ENCODE measurements at regions not wholly inside any gene's neighbourhood (a gene's known extent, or its start where the extent isn't known, plus 50 kb on each side); places are given as distances from the start of the nearest gene placed in this dataset.

DNA sequence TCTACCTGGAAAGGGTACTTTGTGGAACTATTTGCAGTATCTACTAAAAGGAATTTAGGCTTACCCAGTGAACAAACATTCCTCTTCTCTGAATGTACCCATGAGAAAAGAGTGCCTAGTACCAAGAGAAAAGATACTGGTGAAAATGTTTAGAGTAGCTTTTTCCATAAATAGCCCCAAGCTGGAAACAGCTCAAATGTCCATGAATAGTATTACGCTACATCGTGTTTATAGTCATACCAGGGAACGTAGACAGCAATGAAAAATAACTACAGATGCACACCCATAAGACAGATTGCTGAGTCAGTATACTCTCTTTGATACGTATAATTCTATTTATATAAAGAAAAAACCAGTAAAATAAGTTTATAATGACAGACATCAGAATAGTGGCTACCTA, 285.9 kb downstream of the KLF6 start:
- no peaks in the 10 kb centered on the region for H3F3A ChIP-seq (ENCODE audit: control insufficient read depth, insufficient read depth)
- H3K4me2 ChIP-seq (ENCODE audit: low read length), result no peak overlapping the region
- no peaks in the 10 kb centered on the region for H3K27me3 ChIP-seq (ENCODE audit: control insufficient read depth, low read length)
- no peak overlapping the region for H3K4me3 ChIP-seq (ENCODE audit: low read length)
- H3K9me2 ChIP-seq (replicated peaks; ENCODE audit: control insufficient read depth, low read length), result no peaks in the 10 kb centered on the region
- H4K20me1 ChIP-seq (ENCODE audit: control insufficient read depth, insufficient read depth, low read depth, low read length), result no peaks in the 10 kb centered on the region
- H3K27ac ChIP-seq (ENCODE audit: low read depth, low read length), result no peak overlapping the region
- no peaks in the 10 kb centered on the region for H3K4me1 ChIP-seq (ENCODE audit: control insufficient read depth, low read length)
- no peaks in the 10 kb centered on the region for H3K36me3 ChIP-seq (ENCODE audit: control insufficient read depth, low read length)
- H3K79me2 ChIP-seq (ENCODE audit: control insufficient read depth, low read length), result no peaks in the 10 kb centered on the region
- TF ChIP-seq EZH2phosphoT487 (IDR thresholded peaks at IDR 0.05; ENCODE audit: borderline replicate concordance, low read length), result no peak
- TF ChIP-seq, protein P1, sequence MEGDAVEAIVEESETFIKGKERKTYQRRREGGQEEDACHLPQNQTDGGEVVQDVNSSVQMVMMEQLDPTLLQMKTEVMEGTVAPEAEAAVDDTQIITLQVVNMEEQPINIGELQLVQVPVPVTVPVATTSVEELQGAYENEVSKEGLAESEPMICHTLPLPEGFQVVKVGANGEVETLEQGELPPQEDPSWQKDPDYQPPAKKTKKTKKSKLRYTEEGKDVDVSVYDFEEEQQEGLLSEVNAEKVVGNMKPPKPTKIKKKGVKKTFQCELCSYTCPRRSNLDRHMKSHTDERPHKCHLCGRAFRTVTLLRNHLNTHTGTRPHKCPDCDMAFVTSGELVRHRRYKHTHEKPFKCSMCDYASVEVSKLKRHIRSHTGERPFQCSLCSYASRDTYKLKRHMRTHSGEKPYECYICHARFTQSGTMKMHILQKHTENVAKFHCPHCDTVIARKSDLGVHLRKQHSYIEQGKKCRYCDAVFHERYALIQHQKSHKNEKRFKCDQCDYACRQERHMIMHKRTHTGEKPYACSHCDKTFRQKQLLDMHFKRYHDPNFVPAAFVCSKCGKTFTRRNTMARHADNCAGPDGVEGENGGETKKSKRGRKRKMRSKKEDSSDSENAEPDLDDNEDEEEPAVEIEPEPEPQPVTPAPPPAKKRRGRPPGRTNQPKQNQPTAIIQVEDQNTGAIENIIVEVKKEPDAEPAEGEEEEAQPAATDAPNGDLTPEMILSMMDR (IDR thresholded peaks at IDR 0.05; ENCODE audit: low read depth, low read length, poor library complexity, severe bottlenecking), result no peak
- no peaks in the 10 kb centered on the region for H3K9me3 ChIP-seq (ENCODE audit: control insufficient read depth, insufficient read depth, low read length)

DNA sequence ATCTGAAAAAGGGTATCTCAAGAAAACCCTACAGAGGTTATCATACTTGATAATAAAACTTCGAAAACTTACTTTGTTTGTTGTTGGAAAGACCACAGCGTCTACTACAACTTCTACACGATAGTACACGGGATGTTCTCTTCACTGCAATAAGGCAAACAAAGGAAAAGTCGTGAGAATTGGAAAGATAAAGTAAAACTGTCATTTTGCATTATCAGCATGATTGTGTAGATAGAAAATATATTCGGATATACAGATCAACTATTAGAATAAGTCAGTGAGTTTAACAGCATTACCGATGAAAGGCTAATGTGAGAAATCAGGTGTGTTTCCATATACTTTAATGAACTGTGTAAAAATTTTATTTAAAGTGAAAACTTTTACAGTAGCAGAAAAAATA, 287.4 kb downstream of the KLF6 start:
- Histone ChIP-seq H3K9me3 (ENCODE audit: control insufficient read depth, insufficient read depth, low read length) (no peaks in the 10 kb centered on the region), H4K20me1 (ENCODE audit: control insufficient read depth, insufficient read depth, low read depth, low read length) (no peaks in the 10 kb centered on the region), H3K27me3 (ENCODE audit: control insufficient read depth, low read length) (no peaks in the 10 kb centered on the region), H3K4me2 (ENCODE audit: low read length) (no peak overlapping the region), H3K4me3 (ENCODE audit: low read length) (no peak overlapping the region), H3K4me1 (ENCODE audit: control insufficient read depth, low read length) (no peaks in the 10 kb centered on the region), H3F3A (ENCODE audit: control insufficient read depth, insufficient read depth) (no peaks in the 10 kb centered on the region), H3K27ac (ENCODE audit: low read depth, low read length) (no peak overlapping the region), H3K79me2 (ENCODE audit: control insufficient read depth, low read length) (no peaks in the 10 kb centered on the region), H3K9me2 (replicated peaks; ENCODE audit: control insufficient read depth, low read length) (no peaks in the 10 kb centered on the region), H3K36me3 (ENCODE audit: control insufficient read depth, low read length) (no peaks in the 10 kb centered on the region)
- no peak for TF ChIP-seq EZH2phosphoT487 (IDR thresholded peaks at IDR 0.05; ENCODE audit: borderline replicate concordance, low read length)
- TF ChIP-seq, protein P1 (IDR thresholded peaks at IDR 0.05; ENCODE audit: low read depth, low read length, poor library complexity, severe bottlenecking), result no peak

DNA sequence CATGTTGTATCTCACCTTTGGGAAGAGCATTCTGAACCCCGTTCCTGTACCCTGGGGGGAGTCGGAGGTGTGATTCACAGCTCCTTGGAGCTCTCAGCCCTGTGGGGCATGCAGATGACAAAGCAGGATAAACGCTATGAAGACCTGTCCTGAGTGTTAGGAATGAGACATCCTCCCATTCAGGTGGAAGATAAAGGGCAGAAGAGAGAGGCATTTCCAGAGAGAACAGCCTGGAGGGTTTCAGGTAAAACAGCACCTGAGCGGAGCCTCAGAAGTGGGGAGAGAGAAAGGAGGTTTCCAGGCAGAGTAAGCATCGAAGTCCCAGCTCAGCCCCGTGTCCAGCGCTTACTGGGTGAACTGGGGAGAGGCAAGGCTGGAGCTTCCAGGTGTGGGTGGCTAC, 288.9 kb downstream of the KLF6 start:
- no peaks in the 10 kb centered on the region for H3K79me2 ChIP-seq (ENCODE audit: control insufficient read depth, low read length)
- TF ChIP-seq, protein P1 (IDR thresholded peaks at IDR 0.05; ENCODE audit: low read depth, low read length, poor library complexity, severe bottlenecking), result no peak
- no peak for TF ChIP-seq EZH2phosphoT487 (IDR thresholded peaks at IDR 0.05; ENCODE audit: borderline replicate concordance, low read length)
- H3K4me1 ChIP-seq (ENCODE audit: control insufficient read depth, low read length), result no peaks in the 10 kb centered on the region
- H4K20me1 ChIP-seq (ENCODE audit: control insufficient read depth, insufficient read depth, low read depth, low read length), result no peaks in the 10 kb centered on the region
- no peak overlapping the region for H3K4me2 ChIP-seq (ENCODE audit: low read length)
- no peak overlapping the region for H3K4me3 ChIP-seq (ENCODE audit: low read length)
- no peaks in the 10 kb centered on the region for H3K27me3 ChIP-seq (ENCODE audit: control insufficient read depth, low read length)
- H3F3A ChIP-seq (ENCODE audit: control insufficient read depth, insufficient read depth), result no peaks in the 10 kb centered on the region
- H3K27ac ChIP-seq (ENCODE audit: low read depth, low read length), result no peak overlapping the region
- no peaks in the 10 kb centered on the region for H3K9me3 ChIP-seq (ENCODE audit: control insufficient read depth, insufficient read depth, low read length)
- H3K9me2 ChIP-seq (replicated peaks; ENCODE audit: control insufficient read depth, low read length), result no peaks in the 10 kb centered on the region
- H3K36me3 ChIP-seq (ENCODE audit: control insufficient read depth, low read length), result no peaks in the 10 kb centered on the region

DNA sequence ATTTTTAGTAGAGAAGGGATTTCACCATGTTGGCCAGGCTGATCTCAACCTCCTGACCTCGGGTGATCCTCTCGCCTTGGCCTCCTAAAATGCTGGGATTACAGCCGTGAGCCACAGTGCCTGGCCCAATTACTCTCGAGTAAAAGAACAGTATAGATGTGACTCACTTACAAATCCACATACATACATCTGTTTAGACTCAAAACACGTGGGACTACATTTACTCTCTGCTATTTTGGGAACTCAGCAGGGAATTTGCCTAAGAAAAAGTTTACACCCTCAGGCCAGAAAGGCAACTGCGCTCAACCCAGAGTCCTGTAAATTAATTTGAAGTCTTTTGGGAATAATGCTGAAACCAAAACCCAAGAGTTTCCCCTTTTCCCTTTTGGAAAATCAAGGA, 289.7 kb downstream of the KLF6 start:
- no peak overlapping the region for H3K27ac ChIP-seq (ENCODE audit: low read depth, low read length)
- no peak for TF ChIP-seq EZH2phosphoT487 (IDR thresholded peaks at IDR 0.05; ENCODE audit: borderline replicate concordance, low read length)
- TF ChIP-seq, protein P1 (IDR thresholded peaks at IDR 0.05; ENCODE audit: low read depth, low read length, poor library complexity, severe bottlenecking), result no peak
- H3K9me3 ChIP-seq (ENCODE audit: control insufficient read depth, insufficient read depth, low read length), result no peaks in the 10 kb centered on the region
- H3K4me3 ChIP-seq (ENCODE audit: low read length), result no peak overlapping the region
- H4K20me1 ChIP-seq (ENCODE audit: control insufficient read depth, insufficient read depth, low read depth, low read length), result no peaks in the 10 kb centered on the region
- no peaks in the 10 kb centered on the region for H3K4me1 ChIP-seq (ENCODE audit: control insufficient read depth, low read length)
- no peaks in the 10 kb centered on the region for H3K36me3 ChIP-seq (ENCODE audit: control insufficient read depth, low read length)
- H3F3A ChIP-seq (ENCODE audit: control insufficient read depth, insufficient read depth), result no peaks in the 10 kb centered on the region
- no peaks in the 10 kb centered on the region for H3K9me2 ChIP-seq (replicated peaks; ENCODE audit: control insufficient read depth, low read length)
- H3K27me3 ChIP-seq (ENCODE audit: control insufficient read depth, low read length), result no peaks in the 10 kb centered on the region
- H3K79me2 ChIP-seq (ENCODE audit: control insufficient read depth, low read length), result no peaks in the 10 kb centered on the region
- H3K4me2 ChIP-seq (ENCODE audit: low read length), result no peak overlapping the region
